RPMI7951 (cell line): ENCODE measurements at regions not wholly inside any gene's neighbourhood (a gene's known extent, or its start where the extent isn't known, plus 50 kb on each side); places are given as distances from the start of the nearest gene placed in this dataset.

Experiments used
- DNase-seq: peaks from one replicate; pipeline ENCODE4 v3.0.0-alpha.2; 2012; ENCODE audit warnings: low read depth

GRCh38 chr2:60657673-60658072, 98.4 kb upstream of the PAPOLG start:
- no peak for DNase-seq

- DNase-seq: no peak
Measured at GRCh38 chr2:60659026-60659425, 97.0 kb upstream of the PAPOLG start.

GRCh38 chr2:60661073-60661738, 94.9 kb upstream of the PAPOLG start:
- DNase-seq: no peak

DNA sequence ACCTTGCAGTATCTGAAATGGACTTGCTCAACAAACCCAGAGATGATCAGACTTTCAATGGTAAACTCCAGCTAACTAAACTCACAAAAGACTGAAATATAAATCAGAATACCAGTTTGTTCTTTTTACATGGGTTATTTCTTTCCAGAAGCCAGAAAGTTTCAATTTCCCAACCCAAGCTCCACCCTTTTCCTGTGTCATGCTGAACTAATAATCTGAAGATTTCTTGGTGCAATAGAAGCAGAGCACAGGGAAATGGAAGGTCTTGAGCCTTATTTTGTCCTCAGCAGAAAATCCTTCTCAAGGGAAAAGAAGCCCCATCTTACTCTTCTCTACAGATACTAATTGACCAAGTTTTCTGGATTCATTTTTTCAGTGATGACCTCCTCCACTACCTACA, 93.3 kb upstream of the PAPOLG start:
- no peak for DNase-seq

- DNase-seq: no peak
Measured at GRCh38 chr2:60671966-60672365, 84.1 kb upstream of the PAPOLG start.

DNA sequence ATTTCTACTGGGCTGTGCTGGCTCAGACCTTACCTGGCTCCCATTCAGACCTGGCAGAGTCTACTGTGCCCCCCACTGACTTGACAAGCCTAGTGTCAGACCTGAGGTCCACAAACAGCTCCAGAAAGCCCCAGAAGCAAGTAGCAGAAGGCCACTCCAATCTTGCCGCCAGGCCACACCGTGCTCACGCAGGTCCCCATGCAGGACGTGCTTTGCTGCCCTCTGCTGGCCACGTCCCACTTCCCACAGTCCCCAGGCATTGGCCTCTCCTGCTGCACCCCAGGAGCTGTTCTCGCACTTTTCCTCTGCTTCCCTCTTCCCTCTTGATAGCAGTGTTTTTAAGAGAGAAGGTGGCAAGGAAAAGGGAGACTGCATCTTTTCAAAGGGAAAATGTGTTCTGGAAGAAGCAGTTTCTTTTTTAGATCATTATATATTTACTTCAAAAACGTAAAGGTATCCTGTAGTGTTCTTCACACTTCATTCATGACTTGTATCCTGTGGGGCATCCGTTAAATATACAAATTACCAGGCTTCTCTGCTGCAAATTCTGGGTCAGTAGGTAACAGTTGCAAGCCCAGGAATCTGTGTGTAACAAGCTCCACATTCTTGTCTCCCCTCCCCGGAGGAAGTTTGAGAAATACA, 81.4 kb upstream of the PAPOLG start:
- DNase-seq: peak; percentile 63

DNA sequence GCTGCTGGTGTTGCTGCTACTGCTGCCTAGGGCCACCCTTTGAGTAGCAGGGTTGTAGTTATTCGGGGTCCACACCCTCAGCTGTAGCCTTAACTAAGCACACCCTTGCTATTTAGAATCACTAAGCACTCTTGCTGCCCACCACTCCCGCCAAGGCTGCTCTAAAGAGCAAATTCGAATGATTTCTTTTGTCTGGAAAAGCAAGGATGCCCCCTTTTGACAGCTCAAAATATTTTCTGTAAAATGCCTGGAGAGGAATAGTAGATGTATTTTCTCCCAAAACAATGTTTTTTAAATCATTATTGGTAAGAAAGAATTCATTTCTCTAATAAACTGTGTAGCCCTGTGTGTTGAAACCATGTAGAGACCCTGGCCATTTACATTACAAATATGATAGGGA, 80.8 kb upstream of the PAPOLG start:
- DNase-seq: no peak

GRCh38 chr2:60676706-60677330, 79.2 kb upstream of the PAPOLG start:
- DNase-seq: no peak

DNA sequence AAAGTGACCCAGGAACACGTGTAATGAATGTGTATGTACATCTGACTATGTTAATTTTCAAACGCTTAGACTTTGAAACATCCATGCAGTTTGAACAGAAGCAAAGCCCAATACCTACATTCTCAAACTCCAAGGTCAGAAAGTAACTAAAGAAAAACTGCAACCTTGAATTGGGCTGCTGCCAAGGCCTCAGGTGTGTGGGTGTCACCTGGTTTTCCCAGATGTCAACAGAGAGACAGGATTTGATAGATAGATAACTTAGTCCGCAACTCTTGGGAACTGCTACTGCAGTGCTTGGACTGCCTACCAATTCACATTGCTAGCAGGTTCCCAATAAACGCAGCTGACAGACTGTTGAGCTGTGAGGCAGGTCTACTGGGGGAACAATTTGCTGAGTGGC, 78.7 kb upstream of the PAPOLG start:
- DNase-seq: no peak

DNA sequence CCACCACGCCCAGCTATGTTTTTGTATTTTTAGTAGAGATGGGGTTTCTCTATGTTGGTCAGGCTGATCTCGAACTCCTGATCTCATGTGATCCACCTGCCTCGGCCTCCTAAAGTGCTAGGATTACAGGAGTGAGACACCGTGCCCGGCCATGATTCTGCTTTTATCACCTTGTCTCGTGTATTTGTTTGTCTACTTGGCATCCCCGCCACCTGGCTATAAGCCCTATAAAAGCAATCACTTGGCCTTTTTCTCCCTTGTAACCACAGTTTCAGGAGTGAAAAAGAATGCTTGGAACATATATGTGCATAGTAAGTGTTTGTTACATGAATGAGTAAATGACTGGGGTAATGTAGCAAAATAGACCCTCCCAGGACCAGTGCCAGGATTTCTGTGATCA, 77.5 kb upstream of the PAPOLG start:
- DNase-seq: no peak

DNA sequence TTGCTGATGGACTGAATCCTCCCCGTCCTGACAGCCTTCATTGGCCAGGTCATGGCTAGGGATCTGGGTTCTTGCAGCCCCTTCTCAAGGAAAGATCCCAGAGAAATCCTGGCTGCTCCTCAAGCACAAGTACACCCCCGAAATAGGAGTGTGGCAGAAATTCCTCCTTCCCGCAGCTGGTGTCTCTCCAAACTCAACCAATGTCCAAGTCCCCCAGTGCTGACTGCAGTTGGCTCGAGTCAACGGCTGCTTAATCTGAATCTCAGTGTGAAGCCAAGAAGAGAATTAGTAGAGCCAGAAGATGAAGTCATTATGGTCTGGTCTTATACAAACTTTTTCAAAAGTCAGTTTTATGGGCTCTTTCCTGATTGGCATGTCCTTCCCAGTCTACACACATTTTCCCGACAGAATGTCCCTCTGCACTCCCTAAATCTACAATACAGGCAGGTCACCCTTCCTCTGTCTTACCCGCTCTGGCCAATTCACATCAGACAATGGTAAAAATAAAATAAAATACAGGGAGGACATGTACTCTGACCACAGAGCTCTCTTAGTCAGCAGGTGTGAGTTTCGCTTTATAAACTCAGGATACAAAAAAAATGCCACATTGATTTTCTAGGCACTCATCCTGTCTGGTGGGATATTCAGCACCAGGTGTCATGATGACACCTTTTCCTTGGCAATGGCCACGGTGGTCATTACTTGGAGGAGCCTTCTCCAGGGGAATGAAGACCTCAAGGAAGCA, 76.9 kb upstream of the PAPOLG start:
- no peak for DNase-seq

DNA sequence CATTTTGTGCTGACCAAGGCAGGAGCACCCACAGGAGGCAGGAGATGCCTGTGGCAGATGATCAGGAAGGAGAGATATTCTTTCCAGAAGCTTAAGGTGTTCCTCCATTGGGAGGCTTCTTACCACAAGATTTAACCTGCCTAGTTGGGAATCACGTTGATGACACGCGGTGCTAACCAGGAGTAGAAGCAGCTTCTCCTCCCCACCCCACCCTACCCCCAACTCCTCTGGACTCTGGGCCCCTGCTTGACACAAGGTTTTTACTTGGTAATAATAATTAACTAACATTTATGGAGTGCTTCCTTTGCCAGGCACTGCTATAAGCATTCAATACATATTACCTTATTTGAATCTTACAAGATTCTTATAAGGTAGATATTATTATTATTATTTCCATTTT, 62.5 kb upstream of the PAPOLG start:
- DNase-seq: no peak

GRCh38 chr2:60695793-60696192, 60.3 kb upstream of the PAPOLG start:
- DNase-seq: no peak

GRCh38 chr2:60699617-60700016, 56.5 kb upstream of the PAPOLG start:
- DNase-seq: no peak

GRCh38 chr2:60706021-60706420, 50.0 kb upstream of the PAPOLG start:
- DNase-seq: peak; percentile 33
